Vagina (tissue), 2 donors: ENCODE measurements at regions not wholly inside any gene's neighbourhood (a gene's known extent, or its start where the extent isn't known, plus 50 kb on each side); places are given as distances from the start of the nearest gene placed in this dataset.

Source experiments
- POLR2A ChIP-seq, 2 donors: fragments of 450-650 bp; IDR thresholded peaks; one replicate each; pipeline ENCODE4 v1.6.1; 2017; ENCODE audit warnings: antibody characterized with exemption in 2 of 2, mild to moderate bottlenecking in 2 of 2, moderate library complexity in 2 of 2
- POLR2AphosphoS5 ChIP-seq, 2 donors: sonication (generic); formaldehyde crosslinking; IDR thresholded peaks; one replicate each; pipeline ENCODE4 v1.9.0; 2017; ENCODE audit warnings: antibody characterized with exemption in 2 of 2, mild to moderate bottlenecking in 2 of 2, low read depth in 1 of 2; ENCODE audit not compliant: insufficient read depth in 1 of 2
- TF ChIP-seq, protein P1 (sequence below), 3 experiments: fragments of 450-650 bp in 2 of 3; fragments of 200-600 bp in 1 of 3; sonication (generic) in 1 of 3; IDR thresholded peaks; one replicate each; pipeline ENCODE4 v1.5.1; 2017 to 2019; ENCODE audit warnings: antibody characterized with exemption in 3 of 3, mild to moderate bottlenecking in 2 of 3, moderate library complexity in 2 of 3

DNA sequence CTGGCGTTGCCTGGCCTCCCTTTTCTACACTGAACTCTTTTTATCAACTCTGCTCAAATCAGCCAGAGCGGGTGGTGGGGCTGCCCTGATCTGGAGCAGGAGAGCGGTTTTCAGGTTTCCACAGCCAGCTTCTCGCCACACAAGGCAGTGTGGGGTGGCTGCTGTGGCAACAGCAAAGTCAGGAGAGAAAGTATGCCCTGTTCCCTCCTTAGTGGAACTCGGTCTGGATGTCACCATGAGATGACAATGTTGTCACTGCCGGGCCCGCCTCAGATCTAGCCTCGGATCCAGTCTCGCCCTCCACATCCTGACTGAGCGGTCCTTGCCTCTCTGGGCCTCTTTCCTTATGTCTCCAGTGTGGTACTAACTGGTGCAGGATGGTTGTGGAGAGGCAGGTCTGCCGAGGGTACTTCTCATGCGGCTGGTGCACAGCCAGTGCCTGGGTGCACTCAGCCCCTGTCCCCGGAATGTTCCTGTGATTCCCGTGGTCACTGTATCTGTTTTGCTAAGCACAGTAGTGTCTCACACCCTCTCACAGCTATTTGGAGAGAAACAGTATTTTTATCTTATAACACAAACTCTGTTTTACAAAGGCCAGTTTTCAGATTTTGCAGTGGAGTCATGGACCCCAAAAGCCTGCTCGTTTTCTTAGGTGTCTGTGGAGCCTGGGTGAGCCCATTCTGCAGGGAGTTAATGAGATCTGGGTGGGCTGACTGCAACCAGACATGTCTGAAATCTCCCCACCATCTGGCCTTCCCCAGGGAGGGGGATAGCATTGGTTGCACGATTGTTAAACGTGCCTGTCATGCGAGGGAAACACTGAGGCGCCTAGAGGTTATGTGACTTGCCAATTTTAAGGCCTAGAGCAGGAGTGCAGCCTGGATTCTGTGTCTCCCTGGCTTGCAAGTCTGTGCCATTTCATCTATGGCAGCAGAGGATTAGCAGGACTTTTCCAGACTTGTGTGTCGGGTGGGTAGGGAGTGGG is 261.1 kb upstream of the AGAP1 start:
- TF ChIP-seq, protein P1, sequence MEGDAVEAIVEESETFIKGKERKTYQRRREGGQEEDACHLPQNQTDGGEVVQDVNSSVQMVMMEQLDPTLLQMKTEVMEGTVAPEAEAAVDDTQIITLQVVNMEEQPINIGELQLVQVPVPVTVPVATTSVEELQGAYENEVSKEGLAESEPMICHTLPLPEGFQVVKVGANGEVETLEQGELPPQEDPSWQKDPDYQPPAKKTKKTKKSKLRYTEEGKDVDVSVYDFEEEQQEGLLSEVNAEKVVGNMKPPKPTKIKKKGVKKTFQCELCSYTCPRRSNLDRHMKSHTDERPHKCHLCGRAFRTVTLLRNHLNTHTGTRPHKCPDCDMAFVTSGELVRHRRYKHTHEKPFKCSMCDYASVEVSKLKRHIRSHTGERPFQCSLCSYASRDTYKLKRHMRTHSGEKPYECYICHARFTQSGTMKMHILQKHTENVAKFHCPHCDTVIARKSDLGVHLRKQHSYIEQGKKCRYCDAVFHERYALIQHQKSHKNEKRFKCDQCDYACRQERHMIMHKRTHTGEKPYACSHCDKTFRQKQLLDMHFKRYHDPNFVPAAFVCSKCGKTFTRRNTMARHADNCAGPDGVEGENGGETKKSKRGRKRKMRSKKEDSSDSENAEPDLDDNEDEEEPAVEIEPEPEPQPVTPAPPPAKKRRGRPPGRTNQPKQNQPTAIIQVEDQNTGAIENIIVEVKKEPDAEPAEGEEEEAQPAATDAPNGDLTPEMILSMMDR (IDR thresholded peaks at IDR 0.05) = no peak
- TF ChIP-seq POLR2A (IDR thresholded peaks at IDR 0.05) (no peak), POLR2AphosphoS5 (IDR thresholded peaks at IDR 0.05; ENCODE audit: insufficient read depth in 1 of 2, low read depth in 1 of 2) (no peak)
